ENCODE measurements at regions not wholly inside any gene's neighbourhood (a gene's known extent, or its start where the extent isn't known, plus 50 kb on each side); places are given as distances from the start of the nearest gene placed in this dataset.

GRCh38 chr4:153955327-153955726 lies 166.4 kb upstream of the SFRP2 start:
- TF ChIP-seq CTCF (IDR thresholded peaks at IDR 0.05) (no peak), POLR2A (IDR thresholded peaks at IDR 0.05) (no peak)

All from testis (tissue), 2 donors.